HG02798 (cell line): ENCODE measurements at regions not wholly inside any gene's neighbourhood (a gene's known extent, or its start where the extent isn't known, plus 50 kb on each side); places are given as distances from the start of the nearest gene placed in this dataset.

Experiments
- ATAC-seq: cut with Tn5 transposase; IDR thresholded peaks from one replicate; pipeline ENCODE4 v1.9.1; 2021; ENCODE audit warnings: mild to moderate bottlenecking; ENCODE audit not compliant: unreplicated experiment, poor library complexity

GRCh38 chr2:37830636-37831035 lies 94.5 kb upstream of the RMDN2 start:
- ATAC-seq, result no peak

- no peak for ATAC-seq
Observed at GRCh38 chr2:37831081-37831780, 93.9 kb upstream of the RMDN2 start.

GRCh38 chr2:37832590-37833197 lies 92.4 kb upstream of the RMDN2 start:
- peak; percentile 73 for ATAC-seq

- ATAC-seq, result peak; percentile 75
Observed at GRCh38 chr2:37833423-37833822, 91.7 kb upstream of the RMDN2 start.

GRCh38 chr2:37836270-37836669 lies 88.8 kb upstream of the RMDN2 start:
- no peak for ATAC-seq

- no peak for ATAC-seq
Observed at GRCh38 chr2:37836711-37837110, 88.4 kb upstream of the RMDN2 start.

- ATAC-seq, result no peak
Observed at GRCh38 chr2:37837628-37838328, 87.3 kb upstream of the RMDN2 start.

- ATAC-seq, result no peak
Observed at GRCh38 chr2:37838541-37839167, 86.4 kb upstream of the RMDN2 start.

- no peak for ATAC-seq
Observed at GRCh38 chr2:37839991-37840390, 85.1 kb upstream of the RMDN2 start.

GRCh38 chr2:37842732-37843440 lies 82.2 kb upstream of the RMDN2 start:
- no peak for ATAC-seq

- ATAC-seq, result no peak
Observed at GRCh38 chr2:37843556-37843955, 81.5 kb upstream of the RMDN2 start.

- no peak for ATAC-seq
Observed at GRCh38 chr2:37846207-37846606, 78.9 kb upstream of the RMDN2 start.

GRCh38 chr2:37847792-37848191 lies 77.3 kb upstream of the RMDN2 start:
- no peak for ATAC-seq

- no peak for ATAC-seq
Observed at GRCh38 chr2:37848451-37848850, 76.6 kb upstream of the RMDN2 start.

GRCh38 chr2:37849911-37850310 lies 75.2 kb upstream of the RMDN2 start:
- ATAC-seq, result no peak

GRCh38 chr2:37851428-37851827 lies 73.7 kb upstream of the RMDN2 start:
- ATAC-seq, result no peak

- ATAC-seq, result peak; percentile 63
Observed at GRCh38 chr2:37851828-37852584, 73.1 kb upstream of the RMDN2 start.

- ATAC-seq, result no peak
Observed at GRCh38 chr2:37852585-37853014, 72.5 kb upstream of the RMDN2 start.

- ATAC-seq, result no peak
Observed at GRCh38 chr2:37854676-37855282, 70.3 kb upstream of the RMDN2 start.
